Peyer's patch (tissue), 4 donors: ENCODE measurements at regions not wholly inside any gene's neighbourhood (a gene's known extent, or its start where the extent isn't known, plus 50 kb on each side); places are given as distances from the start of the nearest gene placed in this dataset.

Source experiments
- CTCF ChIP-seq, 6 experiments: fragments of 450-650 bp in 4 of 6; fragments of 200-600 bp in 2 of 6; sonication (generic) in 1 of 6; IDR thresholded peaks; one replicate each; pipeline ENCODE4 v1.5.1; 2017 to 2019; ENCODE audit warnings: antibody characterized with exemption in 6 of 6, mild to moderate bottlenecking in 3 of 6, moderate library complexity in 1 of 6
- POLR2A ChIP-seq, 2 donors: fragments of 450-650 bp; IDR thresholded peaks; one replicate each; pipeline ENCODE4 v1.5.1; 2017; ENCODE audit warnings: antibody characterized with exemption in 2 of 2, mild to moderate bottlenecking in 2 of 2, moderate library complexity in 2 of 2

DNA sequence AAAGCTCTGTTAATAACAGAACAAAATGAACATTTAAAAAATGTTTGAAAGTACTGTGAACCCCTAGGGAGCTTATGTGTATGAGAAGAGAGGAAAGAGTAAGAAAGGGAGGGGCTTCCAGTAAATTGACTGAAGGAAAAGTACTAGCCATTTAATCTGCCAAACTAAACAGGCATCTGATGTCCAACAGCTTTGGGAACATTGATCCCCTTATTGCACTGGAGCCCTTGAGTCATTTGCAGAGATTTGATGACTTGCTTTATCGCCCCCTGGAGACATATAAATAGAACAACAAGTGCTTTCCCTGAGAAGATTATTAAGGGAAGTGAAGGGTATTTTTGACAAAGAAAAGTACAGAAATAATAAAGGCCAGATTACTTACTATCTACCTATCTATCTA lies 319.3 kb upstream of the NOVA1 start:
- peak in 2 of 6 experiments; percentile 21 to 48 for TF ChIP-seq CTCF (IDR thresholded peaks at IDR 0.05)
- TF ChIP-seq POLR2A (IDR thresholded peaks at IDR 0.05): no peak
